SK-N-SH treated with all-trans-retinoic acid at 6 μM for 48 hours (cell line): ENCODE measurements at regions not wholly inside any gene's neighbourhood (a gene's known extent, or its start where the extent isn't known, plus 50 kb on each side); places are given as distances from the start of the nearest gene placed in this dataset.

Source experiments
- ATAC-seq: fragments of 200-7000 bp; cut with Tn5 transposase; 3 replicates; pipeline ENCODE4 v1.9.1; 2020; ENCODE audit warnings: mild to moderate bottlenecking, moderate library complexity
- ARNTL ChIP-seq: fragments of 450-650 bp; formaldehyde crosslinking; IDR thresholded peaks from 2 replicates; pipeline ENCODE4 v1.5.0; 2020; ENCODE audit warnings: low read depth, mild to moderate bottlenecking, moderate library complexity, borderline replicate concordance
- CSDC2 ChIP-seq: fragments of 250-450 bp; sonication (Bioruptor Pico); IDR thresholded peaks from 2 replicates; pipeline ENCODE4 v1.5.0; 2020; ENCODE audit warnings: mild to moderate bottlenecking, moderate library complexity
- ESRRG ChIP-seq: fragments of 250-450 bp; sonication (Bioruptor Pico); IDR thresholded peaks from 2 replicates; pipeline ENCODE4 v1.6.1; 2021; ENCODE audit warnings: mild to moderate bottlenecking
- GLIS3 ChIP-seq: fragments of 250-450 bp; sonication (Bioruptor Pico); IDR thresholded peaks from 2 replicates; pipeline ENCODE4 v1.5.0; 2020; ENCODE audit warnings: mild to moderate bottlenecking, moderate library complexity
- ISL1 ChIP-seq: fragments of 250-450 bp; sonication (Bioruptor Pico); IDR thresholded peaks from 2 replicates; pipeline ENCODE4 v2.1.2; 2022; ENCODE audit warnings: mild to moderate bottlenecking, moderate library complexity
- OSR1 ChIP-seq: fragments of 250-450 bp; sonication (Bioruptor Pico); IDR thresholded peaks from 2 replicates; pipeline ENCODE4 v1.8.0; 2022; ENCODE audit warnings: moderate library complexity, mild to moderate bottlenecking, inconsistent platforms
- POU6F1 ChIP-seq: fragments of 250-450 bp; sonication (Bioruptor Pico); IDR thresholded peaks from 2 replicates; pipeline ENCODE4 v1.8.0; 2021; ENCODE audit warnings: low read depth, mild to moderate bottlenecking, moderate library complexity, borderline replicate concordance
- PPARA ChIP-seq: fragments of 250-450 bp; sonication (Bioruptor Pico); IDR thresholded peaks from 2 replicates; pipeline ENCODE4 v1.5.0; 2020; ENCODE audit warnings: mild to moderate bottlenecking, borderline replicate concordance
- RARB ChIP-seq: fragments of 250-450 bp; sonication (Bioruptor Pico); IDR thresholded peaks from 2 replicates; pipeline ENCODE4 v1.8.0; 2021; ENCODE audit warnings: mild to moderate bottlenecking, moderate library complexity
- SNAI2 ChIP-seq: fragments of 250-450 bp; sonication (Bioruptor Pico); IDR thresholded peaks from 2 replicates; pipeline ENCODE4 v1.5.0; 2020; ENCODE audit warnings: mild to moderate bottlenecking, moderate library complexity
- TCF4 ChIP-seq: fragments of 250-450 bp; sonication (Bioruptor Pico); IDR thresholded peaks from 2 replicates; pipeline ENCODE4 v1.8.0; 2021; ENCODE audit warnings: mild to moderate bottlenecking, moderate library complexity, borderline replicate concordance
- TOX ChIP-seq: fragments of 250-450 bp; sonication (Bioruptor Pico); IDR thresholded peaks from 2 replicates; pipeline ENCODE4 v1.8.0; 2021; ENCODE audit warnings: mild to moderate bottlenecking, moderate library complexity, borderline replicate concordance
- ZFP30 ChIP-seq: fragments of 450-650 bp; formaldehyde crosslinking; IDR thresholded peaks from 2 replicates; pipeline ENCODE4 v1.5.0; 2022; ENCODE audit warnings: mild to moderate bottlenecking, moderate library complexity
- ZNF565 ChIP-seq: fragments of 450-650 bp; formaldehyde crosslinking; conservative IDR thresholded peaks from 2 replicates; pipeline ENCODE4 v1.5.0; 2020; ENCODE audit warnings: low read depth, mild to moderate bottlenecking, moderate library complexity
- ZNF70 ChIP-seq: fragments of 450-650 bp; formaldehyde crosslinking; IDR thresholded peaks from 2 replicates; pipeline ENCODE4 v1.5.0; 2020; ENCODE audit warnings: mild to moderate bottlenecking, moderate library complexity
- ZNF8 ChIP-seq: fragments of 450-650 bp; formaldehyde crosslinking; IDR thresholded peaks from 2 replicates; pipeline ENCODE4 v1.5.0; 2020; ENCODE audit warnings: mild to moderate bottlenecking, moderate library complexity
- TF ChIP-seq, protein P1 (sequence below): fragments of 250-450 bp; sonication (Bioruptor Pico); IDR thresholded peaks from 2 replicates; pipeline ENCODE4 v1.8.0; 2020; ENCODE audit warnings: mild to moderate bottlenecking, moderate library complexity, borderline replicate concordance
- TF ChIP-seq, protein P2 (sequence below): fragments of 250-450 bp; sonication (Bioruptor Pico); IDR thresholded peaks from 2 replicates; pipeline ENCODE4 v1.5.1; 2020; ENCODE audit warnings: low read depth, mild to moderate bottlenecking, moderate library complexity
- TF ChIP-seq, protein P3 (sequence below): fragments of 250-450 bp; sonication (Bioruptor Pico); IDR thresholded peaks from 2 replicates; pipeline ENCODE4 v1.5.1; 2021; ENCODE audit warnings: mild to moderate bottlenecking, moderate library complexity

DNA sequence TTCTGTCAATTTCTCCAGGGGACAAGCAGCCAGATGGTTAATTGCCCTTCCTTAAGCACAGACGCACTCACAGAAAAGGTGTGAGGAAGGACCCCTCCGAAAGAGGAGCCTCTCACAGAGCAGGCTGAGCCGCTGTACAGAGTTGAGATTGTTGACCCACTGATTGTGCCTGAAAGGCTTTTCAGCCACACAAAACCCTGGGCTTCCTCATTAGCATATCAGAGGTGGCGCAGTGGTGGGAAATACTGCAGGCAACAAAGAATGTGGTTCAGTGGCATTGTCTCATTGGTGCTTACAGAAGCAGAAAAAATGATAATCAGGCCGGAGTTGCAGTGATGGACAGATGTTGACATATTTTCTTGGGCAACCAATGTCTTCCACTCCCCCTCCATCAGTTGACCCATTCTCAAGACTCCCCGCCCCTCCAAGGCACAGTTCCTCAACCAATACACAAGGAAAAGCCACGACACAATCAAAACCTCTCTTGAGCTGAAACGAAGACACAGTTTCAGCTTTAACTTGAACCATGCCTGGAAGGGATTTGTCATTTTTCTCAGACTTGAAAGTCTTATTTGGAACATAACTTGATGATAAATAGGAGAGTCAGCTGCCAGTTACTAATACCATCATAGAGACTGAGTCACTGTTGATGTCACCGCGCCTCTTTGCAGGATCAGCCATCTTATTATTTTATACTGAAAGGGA is 53.1 kb downstream of the ATXN3L start:
- ATAC-seq = no peak
- TF ChIP-seq, protein P1, sequence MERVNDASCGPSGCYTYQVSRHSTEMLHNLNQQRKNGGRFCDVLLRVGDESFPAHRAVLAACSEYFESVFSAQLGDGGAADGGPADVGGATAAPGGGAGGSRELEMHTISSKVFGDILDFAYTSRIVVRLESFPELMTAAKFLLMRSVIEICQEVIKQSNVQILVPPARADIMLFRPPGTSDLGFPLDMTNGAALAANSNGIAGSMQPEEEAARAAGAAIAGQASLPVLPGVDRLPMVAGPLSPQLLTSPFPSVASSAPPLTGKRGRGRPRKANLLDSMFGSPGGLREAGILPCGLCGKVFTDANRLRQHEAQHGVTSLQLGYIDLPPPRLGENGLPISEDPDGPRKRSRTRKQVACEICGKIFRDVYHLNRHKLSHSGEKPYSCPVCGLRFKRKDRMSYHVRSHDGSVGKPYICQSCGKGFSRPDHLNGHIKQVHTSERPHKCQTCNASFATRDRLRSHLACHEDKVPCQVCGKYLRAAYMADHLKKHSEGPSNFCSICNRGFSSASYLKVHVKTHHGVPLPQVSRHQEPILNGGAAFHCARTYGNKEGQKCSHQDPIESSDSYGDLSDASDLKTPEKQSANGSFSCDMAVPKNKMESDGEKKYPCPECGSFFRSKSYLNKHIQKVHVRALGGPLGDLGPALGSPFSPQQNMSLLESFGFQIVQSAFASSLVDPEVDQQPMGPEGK (CRISPR knock-in tag) = no peak

DNA sequence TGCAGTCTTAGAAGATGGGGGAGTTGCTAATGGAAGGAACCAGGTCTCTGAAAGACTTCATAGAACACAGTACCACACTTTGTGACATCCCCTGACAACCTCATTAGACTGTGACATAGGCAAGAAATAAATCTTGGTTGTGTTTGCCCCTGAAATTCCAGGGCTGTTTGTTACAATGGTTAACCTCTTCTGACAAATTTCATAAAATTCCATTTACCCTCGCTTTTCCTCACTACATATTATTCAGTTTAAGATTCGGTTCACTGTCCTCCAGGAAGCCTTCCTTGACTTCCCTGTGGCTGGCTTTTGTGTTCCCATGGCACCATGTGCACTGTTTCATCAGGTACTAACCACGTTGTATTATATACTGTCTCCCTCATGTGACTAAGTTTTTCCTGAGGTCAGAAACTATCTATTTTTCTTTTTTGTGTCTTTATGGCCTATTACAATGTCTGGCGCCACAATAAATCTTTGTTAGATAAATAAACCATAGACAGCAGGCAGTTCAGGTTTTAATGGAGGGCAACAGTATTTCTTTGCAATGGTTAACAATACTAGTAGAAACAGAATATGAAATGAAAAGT is 54.2 kb downstream of the ATXN3L start:
- TF ChIP-seq ZNF70 (CRISPR knock-in tag) = no peak
- no peak for TF ChIP-seq CSDC2 (CRISPR knock-in tag)
- no peak for TF ChIP-seq POU6F1 (CRISPR knock-in tag)
- no peak for TF ChIP-seq GLIS3
- TF ChIP-seq ZFP30 (CRISPR knock-in tag) = no peak
- no peak for TF ChIP-seq ZNF8 (CRISPR knock-in tag)
- no peak for TF ChIP-seq OSR1 (CRISPR knock-in tag)
- TF ChIP-seq, protein P1 (CRISPR knock-in tag) = no peak
- no peak for TF ChIP-seq PPARA (CRISPR knock-in tag)
- TF ChIP-seq, protein P2, sequence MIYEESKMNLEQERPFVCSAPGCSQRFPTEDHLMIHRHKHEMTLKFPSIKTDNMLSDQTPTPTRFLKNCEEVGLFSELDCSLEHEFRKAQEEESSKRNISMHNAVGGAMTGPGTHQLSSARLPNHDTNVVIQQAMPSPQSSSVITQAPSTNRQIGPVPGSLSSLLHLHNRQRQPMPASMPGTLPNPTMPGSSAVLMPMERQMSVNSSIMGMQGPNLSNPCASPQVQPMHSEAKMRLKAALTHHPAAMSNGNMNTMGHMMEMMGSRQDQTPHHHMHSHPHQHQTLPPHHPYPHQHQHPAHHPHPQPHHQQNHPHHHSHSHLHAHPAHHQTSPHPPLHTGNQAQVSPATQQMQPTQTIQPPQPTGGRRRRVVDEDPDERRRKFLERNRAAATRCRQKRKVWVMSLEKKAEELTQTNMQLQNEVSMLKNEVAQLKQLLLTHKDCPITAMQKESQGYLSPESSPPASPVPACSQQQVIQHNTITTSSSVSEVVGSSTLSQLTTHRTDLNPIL (CRISPR knock-in tag) = no peak
- TF ChIP-seq TOX (CRISPR knock-in tag) = no peak
- no peak for ATAC-seq

DNA sequence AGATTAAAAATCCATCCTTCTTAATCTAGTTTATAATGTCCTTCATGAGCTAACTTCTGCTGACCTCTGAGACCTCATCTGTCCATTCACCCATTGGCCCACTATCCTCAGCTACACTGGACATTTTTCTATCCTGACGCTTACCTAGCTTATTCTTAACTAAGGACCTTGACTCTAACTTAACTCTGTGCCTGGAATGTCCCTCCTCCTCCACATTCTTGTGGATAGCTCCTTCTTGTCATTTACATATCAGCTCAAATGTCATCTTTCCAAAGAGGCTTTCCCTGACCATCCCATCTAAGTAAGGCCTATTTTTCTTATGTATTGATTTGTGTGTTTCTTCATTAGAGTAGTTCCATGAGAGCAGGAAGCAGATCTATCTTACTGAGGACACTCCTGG is 54.7 kb downstream of the ATXN3L start:
- ATAC-seq = peak; percentile 19
- no peak for TF ChIP-seq GLIS3
- TF ChIP-seq ZNF565 (CRISPR knock-in tag) = no peak
- TF ChIP-seq ESRRG (CRISPR knock-in tag) = no peak
- TF ChIP-seq, protein P3, sequence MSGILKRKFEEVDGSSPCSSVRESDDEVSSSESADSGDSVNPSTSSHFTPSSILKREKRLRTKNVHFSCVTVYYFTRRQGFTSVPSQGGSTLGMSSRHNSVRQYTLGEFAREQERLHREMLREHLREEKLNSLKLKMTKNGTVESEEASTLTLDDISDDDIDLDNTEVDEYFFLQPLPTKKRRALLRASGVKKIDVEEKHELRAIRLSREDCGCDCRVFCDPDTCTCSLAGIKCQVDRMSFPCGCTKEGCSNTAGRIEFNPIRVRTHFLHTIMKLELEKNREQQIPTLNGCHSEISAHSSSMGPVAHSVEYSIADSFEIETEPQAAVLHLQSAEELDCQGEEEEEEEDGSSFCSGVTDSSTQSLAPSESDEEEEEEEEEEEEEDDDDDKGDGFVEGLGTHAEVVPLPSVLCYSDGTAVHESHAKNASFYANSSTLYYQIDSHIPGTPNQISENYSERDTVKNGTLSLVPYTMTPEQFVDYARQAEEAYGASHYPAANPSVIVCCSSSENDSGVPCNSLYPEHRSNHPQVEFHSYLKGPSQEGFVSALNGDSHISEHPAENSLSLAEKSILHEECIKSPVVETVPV (CRISPR knock-in tag) = no peak

DNA sequence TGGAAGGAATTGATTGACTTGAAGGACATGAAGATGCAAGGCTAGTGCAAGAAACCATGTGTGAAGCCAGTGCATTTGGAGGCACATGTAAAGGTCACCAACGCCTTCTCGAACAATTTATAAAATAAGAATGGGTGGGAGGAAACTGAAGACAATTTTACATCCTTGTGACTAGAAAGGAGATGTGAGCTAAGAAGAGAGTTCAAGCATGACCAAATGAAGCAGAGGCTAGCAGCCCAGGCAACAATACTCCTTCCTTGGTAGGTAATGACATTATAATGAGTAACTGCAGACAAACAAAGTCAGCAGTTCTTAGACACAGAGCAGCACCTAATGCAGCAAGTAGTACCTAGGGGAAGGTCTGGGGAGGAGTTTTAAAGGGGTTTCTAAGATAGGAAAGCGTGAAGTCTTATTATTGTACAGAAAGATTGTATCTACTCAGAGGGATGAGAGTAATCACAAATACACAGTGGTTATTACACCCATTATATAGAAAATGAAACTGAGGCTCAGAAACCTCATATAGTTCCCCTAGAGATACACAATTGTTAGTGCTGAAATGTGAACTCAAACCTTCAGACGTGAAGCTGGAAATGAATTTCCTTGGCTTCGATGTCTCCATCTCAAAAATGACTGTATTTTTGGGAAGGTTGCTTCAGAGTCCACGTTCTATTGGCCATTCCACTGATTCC is 56.1 kb downstream of the ATXN3L start:
- no peak for ATAC-seq
- TF ChIP-seq TCF4 (CRISPR knock-in tag) = no peak
- TF ChIP-seq RARB (CRISPR knock-in tag) = no peak
- no peak for TF ChIP-seq TOX (CRISPR knock-in tag)
- TF ChIP-seq ZFP30 (CRISPR knock-in tag) = no peak
- TF ChIP-seq ARNTL (CRISPR knock-in tag) = no peak
- TF ChIP-seq, protein P3 (CRISPR knock-in tag) = no peak
- TF ChIP-seq ZNF8 (CRISPR knock-in tag) = no peak
- no peak for TF ChIP-seq OSR1 (CRISPR knock-in tag)
- no peak for TF ChIP-seq ZNF70 (CRISPR knock-in tag)
- no peak for TF ChIP-seq POU6F1 (CRISPR knock-in tag)
- TF ChIP-seq SNAI2 = no peak
- no peak for TF ChIP-seq GLIS3
- TF ChIP-seq, protein P1 (CRISPR knock-in tag) = no peak
- TF ChIP-seq ISL1 (CRISPR knock-in tag) = no peak
- TF ChIP-seq ZNF565 (CRISPR knock-in tag) = no peak
